IPS DF 4.7 (cell line): ENCODE measurements at regions not wholly inside any gene's neighbourhood (a gene's known extent, or its start where the extent isn't known, plus 50 kb on each side); places are given as distances from the start of the nearest gene placed in this dataset.

Experiments
- DNase-seq: peaks from one replicate; pipeline ENCODE4 v3.0.0-alpha.2; 2013; ENCODE audit warnings: low spot score; ENCODE audit errors: extremely low read depth

DNA sequence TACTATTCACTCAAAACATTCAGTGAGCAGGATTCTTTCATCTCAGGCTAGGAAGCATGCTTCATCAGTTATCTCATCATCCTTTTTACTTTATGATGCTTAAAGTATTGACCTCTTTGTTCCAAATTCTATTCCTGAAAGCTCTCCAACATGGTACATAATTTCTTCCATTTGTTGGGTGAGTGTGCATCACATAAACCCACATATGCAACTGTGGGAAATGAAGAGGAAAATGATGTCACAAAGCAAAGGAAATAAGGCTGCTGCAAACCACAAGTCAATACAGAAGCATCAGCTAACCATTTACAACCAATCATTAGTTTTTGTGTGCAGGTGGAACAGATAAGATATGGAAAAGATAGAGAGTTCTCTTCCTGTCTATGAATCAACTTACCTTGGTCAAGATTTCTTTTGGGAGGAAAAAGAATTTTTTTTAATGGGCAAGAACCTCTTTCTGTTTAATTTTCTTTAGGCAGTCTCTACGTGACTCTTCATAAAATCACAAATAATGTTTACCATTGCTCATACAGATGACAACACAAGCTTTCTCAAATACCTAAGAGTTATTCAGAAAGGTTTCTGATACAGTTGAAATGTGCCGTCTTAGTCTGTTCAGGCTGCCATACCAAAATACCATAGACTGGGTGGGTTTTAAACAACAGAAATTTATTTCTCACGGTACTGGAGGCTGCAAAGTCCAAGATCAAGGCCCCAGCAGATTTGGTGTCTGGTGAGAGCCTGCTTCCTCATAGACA lies 259.9 kb downstream of the ADGRG6 start:
- no peak for DNase-seq

DNA sequence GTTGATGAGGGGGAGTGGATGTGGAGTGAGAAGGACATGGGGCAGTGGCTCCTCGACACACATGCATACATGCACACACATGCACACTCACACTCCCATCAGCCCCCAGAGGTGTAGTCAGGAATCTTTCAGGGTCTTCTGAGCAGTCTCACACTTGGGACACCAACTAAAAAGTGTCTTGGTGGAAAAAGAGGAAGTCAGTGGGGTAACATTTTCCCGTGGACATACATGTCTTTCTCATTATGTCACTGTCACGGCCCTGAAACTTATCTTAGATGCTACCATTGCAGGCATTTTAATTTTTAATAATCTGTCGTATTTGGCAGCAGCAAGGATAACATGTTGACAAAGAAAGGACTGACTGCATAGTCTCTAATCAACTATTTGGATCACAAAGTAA lies 261.1 kb downstream of the ADGRG6 start:
- no peak for DNase-seq

GRCh38 chr6:142566628-142567396 lies 265.0 kb downstream of the ADGRG6 start:
- peak; percentile 89 for DNase-seq

- DNase-seq: no peak
These were observed 265.7 kb downstream of the ADGRG6 start for GRCh38 chr6:142567461-142567860.

GRCh38 chr6:142568857-142569597 lies 267.2 kb downstream of the ADGRG6 start:
- no peak for DNase-seq

DNA sequence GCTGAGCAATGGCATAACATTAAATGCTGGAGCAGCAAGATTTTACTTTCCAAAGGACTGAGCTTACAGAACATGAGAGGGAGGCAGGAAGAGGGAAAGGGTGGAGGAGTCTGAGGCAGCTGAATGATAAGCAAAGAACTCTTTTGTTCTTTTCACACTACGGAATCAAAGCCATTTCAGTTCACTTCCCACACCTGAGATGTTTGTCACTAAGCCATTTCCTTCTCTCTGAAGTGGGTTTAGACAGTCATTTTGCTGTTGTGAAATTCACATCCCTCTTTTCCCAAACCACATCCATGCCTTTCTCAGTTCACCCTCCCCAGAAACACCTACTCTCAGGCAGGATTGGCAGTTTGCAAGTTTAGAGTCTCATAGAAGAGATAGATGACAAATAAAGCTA lies 267.9 kb downstream of the ADGRG6 start:
- DNase-seq: no peak

GRCh38 chr6:142570221-142570671 lies 268.4 kb downstream of the ADGRG6 start:
- no peak for DNase-seq

- DNase-seq: no peak
These were observed 291.1 kb downstream of the ADGRG6 start for GRCh38 chr6:142592876-142593275.

DNA sequence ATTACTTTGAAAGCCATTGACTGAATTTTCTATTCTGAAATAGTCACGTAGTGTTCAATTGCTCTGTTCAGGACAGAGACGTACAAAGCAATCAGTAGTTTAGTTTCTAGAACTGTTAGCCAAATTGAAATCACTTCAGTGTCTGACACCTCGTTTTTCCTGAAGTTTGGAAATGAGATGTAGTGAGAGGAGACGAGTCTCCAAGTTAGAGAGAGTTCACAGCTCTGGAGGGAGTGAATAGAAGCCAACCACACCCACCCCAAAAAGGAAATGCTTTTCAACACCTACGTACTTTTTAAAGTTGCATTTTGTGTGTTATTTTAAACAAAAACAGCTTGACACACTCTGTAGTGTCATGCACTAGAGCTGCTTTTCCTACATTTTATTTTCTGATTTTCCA lies 296.0 kb downstream of the ADGRG6 start:
- DNase-seq: no peak

- no peak for DNase-seq
These were observed 299.6 kb downstream of the ADGRG6 start for GRCh38 chr6:142601427-142601826.

GRCh38 chr6:142602972-142603371 lies 301.2 kb downstream of the ADGRG6 start:
- DNase-seq: no peak

- no peak for DNase-seq
These were observed 304.2 kb downstream of the ADGRG6 start for GRCh38 chr6:142605922-142606485.

DNA sequence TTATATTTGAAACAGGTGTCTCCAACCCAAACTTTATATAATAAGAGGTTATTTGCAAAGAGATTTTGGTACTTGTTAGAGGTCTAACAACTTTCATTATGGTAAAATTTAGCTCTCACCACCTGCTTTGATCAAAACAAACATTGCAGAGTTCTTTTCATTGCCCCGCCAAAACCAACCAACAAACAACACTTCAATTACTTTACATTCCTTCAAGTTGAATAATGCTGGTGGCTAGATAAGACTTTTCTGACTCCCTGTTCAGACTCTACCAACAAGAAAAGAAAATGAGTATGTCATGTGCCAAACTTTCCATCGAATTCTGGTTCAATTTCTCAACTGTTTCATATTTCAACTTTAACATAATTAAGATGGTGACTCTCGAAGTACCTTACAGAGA lies 311.1 kb downstream of the ADGRG6 start:
- no peak for DNase-seq

GRCh38 chr6:142613981-142614380 lies 312.2 kb downstream of the ADGRG6 start:
- DNase-seq: no peak

GRCh38 chr6:142617158-142617557 lies 315.4 kb downstream of the ADGRG6 start:
- DNase-seq: no peak

- no peak for DNase-seq
These were observed 320.0 kb downstream of the ADGRG6 start for GRCh38 chr6:142621822-142622221.

GRCh38 chr6:142624978-142625715 lies 319.8 kb downstream of the HIVEP2 start:
- DNase-seq: no peak

DNA sequence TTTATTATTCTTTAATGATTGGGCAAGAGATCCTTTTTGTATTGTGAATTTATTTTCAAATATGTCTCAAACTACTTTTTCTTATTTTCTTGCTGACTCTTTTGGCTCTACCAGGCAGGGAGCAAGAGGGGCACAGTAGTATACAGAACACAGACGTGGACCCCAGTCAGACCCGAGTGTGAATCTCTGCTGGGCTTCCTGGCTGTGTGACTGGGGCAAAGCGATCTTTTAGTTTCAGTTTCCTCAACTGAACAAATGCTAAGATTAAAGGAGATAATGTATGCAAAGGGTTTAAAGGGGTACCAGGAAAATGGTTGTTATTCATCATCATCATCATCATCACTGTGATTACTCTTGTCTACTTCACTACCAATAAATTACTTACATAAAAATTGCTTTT lies 317.5 kb downstream of the HIVEP2 start:
- no peak for DNase-seq

GRCh38 chr6:142631517-142632385 lies 313.2 kb downstream of the HIVEP2 start:
- no peak for DNase-seq

DNA sequence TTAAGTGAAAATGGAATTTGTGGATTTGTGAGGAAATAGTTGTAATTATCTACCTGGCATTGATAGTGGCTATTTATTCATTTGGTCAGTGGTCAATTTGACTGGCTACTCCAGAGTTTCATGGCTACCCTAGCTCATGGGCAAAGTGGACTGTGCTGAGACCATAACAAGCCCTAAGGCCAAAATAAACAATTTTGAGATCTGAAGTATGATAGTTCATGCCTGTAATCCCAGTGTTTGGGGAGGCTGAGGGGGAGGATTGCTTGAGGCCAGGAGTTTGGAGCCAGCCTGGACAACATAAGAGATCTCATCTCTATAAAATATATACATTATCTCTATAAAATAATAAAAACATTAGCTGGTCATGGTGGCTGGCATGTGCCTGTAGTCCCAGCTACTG lies 311.7 kb downstream of the HIVEP2 start:
- no peak for DNase-seq
